SH-SY5Y (cell line): ENCODE measurements at regions not wholly inside any gene's neighbourhood (a gene's known extent, or its start where the extent isn't known, plus 50 kb on each side); places are given as distances from the start of the nearest gene placed in this dataset.

Experiments
- GATA2 ChIP-seq: IDR thresholded peaks from 2 replicates; pipeline ENCODE4 v1.6.1; 2011; ENCODE audit warnings: mild to moderate bottlenecking, low read depth, low read length
- GATA3 ChIP-seq: IDR thresholded peaks from 2 replicates; pipeline ENCODE4 v1.6.1; 2011; ENCODE audit warnings: low read depth, mild to moderate bottlenecking, low read length, moderate library complexity

GRCh38 chr10:29802171-29802570 is 167.4 kb upstream of the SVIL start:
- TF ChIP-seq GATA3 (no peak), GATA2 (no peak)

- TF ChIP-seq GATA2 (no peak), GATA3 (no peak)
Observed at GRCh38 chr10:29798921-29799690, 164.3 kb upstream of the SVIL start.

- TF ChIP-seq GATA2 (no peak), GATA3 (no peak)
Observed at GRCh38 chr10:29797616-29798015, 162.8 kb upstream of the SVIL start.

- TF ChIP-seq GATA2 (no peak), GATA3 (no peak)
Observed at GRCh38 chr10:29795850-29796249, 161.1 kb upstream of the SVIL start.

- no peak for TF ChIP-seq GATA2
- no peak for TF ChIP-seq GATA3
Observed at GRCh38 chr10:29794776-29795611, 160.2 kb upstream of the SVIL start.

- TF ChIP-seq GATA3 (no peak), GATA2 (no peak)
Observed at GRCh38 chr10:29791773-29792172, 157.0 kb upstream of the SVIL start.

GRCh38 chr10:29790207-29790606 is 155.4 kb upstream of the SVIL start:
- no peak for TF ChIP-seq GATA2
- no peak for TF ChIP-seq GATA3

- TF ChIP-seq GATA2, result no peak
Observed at GRCh38 chr10:29788113-29788512, 153.3 kb upstream of the SVIL start.

- TF ChIP-seq GATA2 (no peak), GATA3 (no peak)
Observed at GRCh38 chr10:29785701-29786100, 150.9 kb upstream of the SVIL start.

- no peak for TF ChIP-seq GATA2
Observed at GRCh38 chr10:29784175-29784773, 149.5 kb upstream of the SVIL start.

- TF ChIP-seq GATA3 (no peak), GATA2 (no peak)
Observed at GRCh38 chr10:29783201-29783947, 148.6 kb upstream of the SVIL start.

- TF ChIP-seq GATA3 (no peak), GATA2 (no peak)
Observed at GRCh38 chr10:29780639-29781038, 145.9 kb upstream of the SVIL start.

- TF ChIP-seq GATA2, result no peak
Observed at GRCh38 chr10:29780096-29780495, 145.3 kb upstream of the SVIL start.

- TF ChIP-seq GATA3 (no peak), GATA2 (no peak)
Observed at GRCh38 chr10:29776246-29776645, 141.5 kb upstream of the SVIL start.

- TF ChIP-seq GATA3, result no peak
- no peak for TF ChIP-seq GATA2
Observed at GRCh38 chr10:29774475-29774874, 139.7 kb upstream of the SVIL start.

- TF ChIP-seq GATA2 (no peak), GATA3 (no peak)
Observed at GRCh38 chr10:29773675-29774091, 138.9 kb upstream of the SVIL start.
